HG03159 (cell line): ENCODE measurements at regions not wholly inside any gene's neighbourhood (a gene's known extent, or its start where the extent isn't known, plus 50 kb on each side); places are given as distances from the start of the nearest gene placed in this dataset.
A peak's percentile ranks its signal among the peaks of the same experiment; 100 is the strongest.

Experiments used
- ATAC-seq: cut with Tn5 transposase; IDR thresholded peaks from one replicate; pipeline ENCODE4 v1.9.1; 2021; ENCODE audit warnings: mild to moderate bottlenecking, moderate library complexity; ENCODE audit not compliant: unreplicated experiment

GRCh38 chr11:128198216-128198772, 389.1 kb downstream of the ETS1 start:
- no peak for ATAC-seq

- ATAC-seq = no peak
Observed at GRCh38 chr11:128196235-128196634, 391.1 kb downstream of the ETS1 start.

DNA sequence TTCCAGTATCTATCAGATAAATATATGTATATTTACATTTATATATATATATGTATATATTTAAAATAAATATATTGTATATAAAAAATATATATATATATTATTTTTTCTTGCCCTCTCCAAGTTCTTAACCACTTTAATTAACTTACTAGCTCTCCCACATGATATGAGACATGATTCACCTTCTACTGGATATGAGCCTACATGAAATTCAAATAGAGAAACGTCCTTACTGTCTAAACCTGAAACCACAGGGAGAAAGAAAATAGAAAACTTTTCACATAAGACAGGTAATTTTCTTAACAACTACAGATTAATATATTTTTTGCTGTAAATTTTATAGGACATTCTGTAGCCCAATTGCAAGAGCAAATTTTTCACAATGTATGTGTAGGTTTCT, 391.6 kb downstream of the ETS1 start:
- ATAC-seq = no peak

GRCh38 chr11:128195057-128195751, 392.2 kb downstream of the ETS1 start:
- no peak for ATAC-seq

GRCh38 chr11:128194216-128194615, 393.1 kb downstream of the ETS1 start:
- no peak for ATAC-seq

- ATAC-seq = no peak
Observed at GRCh38 chr11:128193615-128194014, 393.7 kb downstream of the ETS1 start.

GRCh38 chr11:128190312-128190711, 397.0 kb downstream of the ETS1 start:
- no peak for ATAC-seq

DNA sequence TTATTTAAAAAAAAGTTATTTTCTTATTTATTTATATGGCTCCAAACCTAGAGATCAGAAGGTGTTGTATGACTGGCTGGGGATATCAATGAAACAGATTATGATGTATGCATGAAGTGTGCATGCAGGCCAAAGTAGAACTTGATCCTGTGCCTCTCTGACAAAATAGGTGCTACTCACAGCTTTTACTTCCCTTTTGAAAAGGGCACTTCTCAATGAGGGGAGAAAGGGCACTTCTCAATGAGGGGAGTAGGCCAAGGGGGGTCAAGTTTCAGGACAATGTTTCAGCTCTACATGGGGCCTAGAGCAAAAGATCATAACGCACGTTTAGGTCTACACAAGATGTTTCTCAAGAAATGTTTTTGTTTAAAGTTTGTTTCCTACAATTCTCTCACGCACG, 397.5 kb downstream of the ETS1 start:
- no peak for ATAC-seq

- ATAC-seq = no peak
Observed at GRCh38 chr11:128188346-128189004, 398.9 kb downstream of the ETS1 start.

DNA sequence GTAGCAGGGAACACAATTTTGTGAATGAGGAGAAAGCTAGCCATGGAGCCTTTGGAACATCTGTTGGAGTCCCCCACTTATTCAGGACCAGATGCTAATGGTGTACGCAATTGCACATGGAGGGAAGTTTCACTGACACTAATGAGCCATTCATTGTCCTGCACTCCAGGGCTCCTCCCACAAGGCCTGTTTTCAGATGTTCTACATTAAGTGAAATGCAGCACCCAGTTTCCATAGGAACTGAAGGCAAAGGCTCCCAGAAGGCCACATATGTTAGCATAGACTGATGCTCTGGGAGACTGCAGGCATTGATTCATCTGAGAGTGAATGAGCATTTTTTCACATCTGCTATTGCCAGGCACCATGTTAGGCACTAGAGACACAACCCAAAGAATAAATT, 399.5 kb downstream of the ETS1 start:
- ATAC-seq = no peak

- ATAC-seq = no peak
Observed at GRCh38 chr11:128187377-128187776, 400.0 kb downstream of the ETS1 start.

GRCh38 chr11:128184981-128185380, 402.4 kb downstream of the ETS1 start:
- ATAC-seq = no peak

- no peak for ATAC-seq
Observed at GRCh38 chr11:128182844-128183243, 404.5 kb downstream of the ETS1 start.

DNA sequence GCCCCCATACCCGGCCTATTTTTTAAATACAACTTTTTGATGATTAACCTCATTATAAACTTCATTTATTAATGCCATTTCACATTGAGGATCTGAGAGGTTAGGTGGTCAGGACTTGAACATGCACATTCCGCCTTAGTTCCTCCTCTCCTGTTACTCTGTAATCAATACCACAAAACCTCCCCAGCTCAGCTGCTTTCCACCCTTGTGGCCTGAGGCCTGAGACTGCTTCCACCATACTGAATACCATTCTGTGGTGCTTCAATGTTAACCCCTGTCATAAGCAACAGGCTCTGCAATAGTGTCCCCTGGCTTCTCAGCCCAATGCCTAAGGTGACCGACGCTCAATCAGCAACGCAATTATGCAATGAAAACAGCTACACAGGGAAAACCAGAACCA, 405.4 kb downstream of the ETS1 start:
- ATAC-seq = no peak

DNA sequence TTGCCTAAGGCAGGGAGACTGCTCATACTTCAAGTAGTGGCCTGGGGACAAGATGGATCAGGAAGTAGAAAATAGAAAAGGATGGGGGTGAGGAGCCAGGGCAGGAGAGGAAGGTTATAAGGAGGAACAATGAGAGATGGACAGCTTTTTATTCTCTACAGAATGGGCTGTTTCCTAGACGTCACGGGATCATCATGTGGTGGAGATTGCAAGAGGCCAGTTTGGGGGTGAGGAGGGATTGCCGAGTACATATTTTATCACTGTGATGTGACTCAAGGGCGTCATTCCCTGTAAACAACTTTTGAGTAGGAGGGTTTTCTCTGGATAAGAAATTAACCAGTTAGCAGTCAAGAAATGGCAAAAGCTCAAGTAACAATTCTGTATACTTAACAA, 406.3 kb downstream of the ETS1 start:
- ATAC-seq = no peak

GRCh38 chr11:128180441-128181087, 406.8 kb downstream of the ETS1 start:
- no peak for ATAC-seq

- no peak for ATAC-seq
Observed at GRCh38 chr11:128179512-128179911, 407.8 kb downstream of the ETS1 start.

DNA sequence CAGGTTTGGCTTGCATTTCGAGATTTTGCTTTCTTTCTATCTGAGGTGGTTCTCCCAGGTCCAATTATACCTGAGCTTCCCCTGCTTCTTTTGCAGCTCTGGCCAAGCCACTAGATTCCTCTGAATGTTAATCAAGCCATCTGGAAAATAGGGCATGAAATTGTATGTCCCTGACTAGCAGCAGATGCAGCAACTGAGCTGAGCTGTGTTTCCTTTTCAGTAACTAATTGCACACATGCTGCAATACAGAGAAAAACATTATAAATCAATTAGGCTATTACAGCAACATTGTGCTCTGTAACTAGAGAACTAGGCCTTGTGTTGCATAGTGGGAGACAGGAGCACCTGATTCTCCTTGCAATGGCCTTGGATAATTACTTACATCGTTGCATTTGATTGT, 408.3 kb downstream of the ETS1 start:
- no peak for ATAC-seq

DNA sequence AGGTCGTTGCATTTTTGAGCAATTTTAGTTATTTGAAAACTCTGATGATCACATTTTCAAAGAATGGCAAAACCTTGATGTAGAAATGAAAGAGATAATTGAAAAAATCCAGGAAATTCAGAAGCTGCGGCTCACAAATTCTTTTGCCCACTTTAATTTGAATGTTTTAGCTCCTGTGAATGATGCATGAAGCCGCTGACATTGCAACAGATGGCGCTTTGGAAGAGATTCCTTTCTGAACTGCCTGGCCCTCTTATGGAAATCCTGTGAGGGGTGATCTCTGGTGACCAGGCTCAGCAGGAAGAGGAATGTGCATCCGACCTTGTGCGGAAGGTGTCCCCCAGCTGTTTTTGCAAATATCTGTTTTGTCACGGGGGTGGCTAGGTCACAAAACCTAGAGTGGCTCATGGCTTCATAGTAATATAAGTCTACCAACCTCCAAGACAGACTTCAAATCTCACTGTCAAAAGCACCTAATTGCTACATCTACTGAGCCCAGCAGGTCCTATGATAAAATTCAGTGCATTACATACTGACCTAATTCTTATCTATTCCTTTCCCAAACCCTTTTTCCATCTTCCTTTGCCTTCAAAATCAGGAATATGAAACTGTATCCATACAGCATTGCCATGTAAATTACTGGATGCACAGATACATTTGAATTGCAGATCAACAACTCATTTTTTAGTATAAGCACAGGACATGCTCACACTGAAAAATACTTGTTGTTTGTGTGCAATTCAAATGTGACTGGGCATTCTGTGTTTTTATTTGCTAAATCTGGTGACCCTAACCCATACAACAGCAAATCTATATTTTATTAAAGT, 412.7 kb downstream of the ETS1 start:
- no peak for ATAC-seq

GRCh38 chr11:128172046-128172878, 415.1 kb downstream of the ETS1 start:
- peak; percentile 88 for ATAC-seq
